Aorta (tissue), 5 donors: ENCODE measurements at regions not wholly inside any gene's neighbourhood (a gene's known extent, or its start where the extent isn't known, plus 50 kb on each side); places are given as distances from the start of the nearest gene placed in this dataset.

Experiments
- ATAC-seq: fragments of 200-7000 bp; cut with Tn5 transposase; one replicate; pipeline ENCODE4 v1.9.1; 2022; ENCODE audit warnings: moderate library complexity; ENCODE audit not compliant: low FRiP score
- DNase-seq, 2 donors: peaks; one replicate each; pipeline ENCODE4 v3.0.0-alpha.2; 2020
- H3K27ac ChIP-seq, 2 donors: one replicate each; pipeline ENCODE4 v1.5.1; 2013; ENCODE audit warnings: low read length in 2 of 2, mild to moderate bottlenecking in 2 of 2, moderate library complexity in 2 of 2, control low read depth in 1 of 2, inconsistent platforms in 1 of 2, low read depth in 1 of 2
- H3K27me3 ChIP-seq, 2 donors: one replicate each; pipeline ENCODE4 v1.6.1; 2013; ENCODE audit warnings: control low read depth in 1 of 2, low read length in 1 of 2, mild to moderate bottlenecking in 1 of 2, moderate library complexity in 1 of 2; ENCODE audit not compliant: insufficient read depth in 2 of 2, control insufficient read depth in 1 of 2
- H3K36me3 ChIP-seq, 2 donors: one replicate each; pipeline ENCODE4 v1.6.1; 2013; ENCODE audit warnings: control low read depth in 1 of 2, low read length in 1 of 2, mild to moderate bottlenecking in 1 of 2; ENCODE audit not compliant: insufficient read depth in 2 of 2, control insufficient read depth in 1 of 2
- H3K4me1 ChIP-seq, 2 donors: one replicate each; pipeline ENCODE4 v1.6.1; 2013; ENCODE audit warnings: low read length in 2 of 2, control low read depth in 1 of 2, mild to moderate bottlenecking in 1 of 2, moderate library complexity in 1 of 2; ENCODE audit not compliant: insufficient read depth in 2 of 2, control insufficient read depth in 1 of 2
- H3K4me3 ChIP-seq, 2 donors: one replicate each; pipeline ENCODE4 v1.5.1; 2013; ENCODE audit warnings: low read length in 2 of 2, control low read depth in 1 of 2, mild to moderate bottlenecking in 1 of 2
- H3K9me3 ChIP-seq: one replicate; pipeline ENCODE4 v1.6.1; 2013; ENCODE audit warnings: mild to moderate bottlenecking, low read length; ENCODE audit not compliant: control insufficient read depth
- WGBS, 2 donors: extraction: QIAGEN DNeasy Blood & Tissue Kit; methylation state at CpG; one replicate each; pipeline ENCODE4 v1.1.7; 2013; 5-methylcytosine and 5-hydroxymethylcytosine counted together
- intact Hi-C, 2 donors: fragments of 100-400 bp; cut with DNase I; formaldehyde crosslinking; loops; one replicate each; pipeline versions ENCODE4 v1.14.2 to v1.15.0; 2022
- donor health status: healthy with polysubstance abuse.
- donor health status: Bipolar disorder and iron deficiency.
- donor health status: DM: no; HTN: no; CAD: no.
- donor health status: DM: no; HTN: no; CAD: no.
- donor health status: DM: yes; HTN: yes; CAD: no.

GRCh38 chr9:28528049-28528448 lies 954.8 kb upstream of the C9orf72 start:
- ATAC-seq (no peak), DNase-seq (no peak)
- H3K4me3 ChIP-seq, result no peak overlapping the region
- intact Hi-C loops, result loop anchor here in 1 of 2 donors (10.0 kb wide), 1 partner anchor 63 kb away; no protein-coding TSS in a partner anchor
- H3K27ac ChIP-seq, result no peak overlapping the region
- 66 to 75% methylated on average over 1 of the region's 1 CpG for WGBS, 2 donors
- no peaks in the 10 kb centered on the region for H3K27me3 ChIP-seq
- no peaks in the 10 kb centered on the region for H3K36me3 ChIP-seq
- H3K4me1 ChIP-seq, result no peaks in the 10 kb centered on the region
- H3K9me3 ChIP-seq, result no peaks in the 10 kb centered on the region

DNA sequence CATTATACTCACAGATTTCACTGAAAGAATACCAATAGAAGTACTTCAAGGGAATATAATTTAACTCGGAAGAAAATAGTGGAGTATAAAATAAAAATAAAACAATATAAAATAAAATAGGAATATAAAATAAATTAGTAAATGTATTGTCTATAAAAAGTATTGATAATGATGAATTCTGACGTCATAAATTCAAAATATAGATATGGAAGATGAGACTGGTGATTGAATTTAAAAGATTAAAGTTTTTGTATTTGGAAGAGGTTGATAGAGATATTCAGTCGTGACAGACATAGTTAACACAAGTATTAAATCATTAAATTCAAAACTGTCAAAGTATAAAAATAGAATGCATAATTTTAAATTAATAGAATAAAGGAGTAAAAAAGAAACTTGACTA lies 964.9 kb upstream of the C9orf72 start:
- Histone ChIP-seq H3K27me3 (no peaks in the 10 kb centered on the region), H3K9me3 (no peaks in the 10 kb centered on the region), H3K4me1 (no peaks in the 10 kb centered on the region), H3K36me3 (no peaks in the 10 kb centered on the region), H3K27ac (no peak overlapping the region), H3K4me3 (no peak overlapping the region)
- DNase-seq (no peak), ATAC-seq (no peak)
- WGBS, 2 donors, result 75 to 79% methylated on average over 3 of the region's 3 CpGs
- intact Hi-C loops, result no loop called here

GRCh38 chr9:28539434-28540070 lies 966.3 kb upstream of the C9orf72 start:
- intact Hi-C loops, result no loop called here
- ATAC-seq (no peak), DNase-seq (no peak)
- Histone ChIP-seq H3K27me3 (no peaks in the 10 kb centered on the region), H3K36me3 (no peaks in the 10 kb centered on the region), H3K9me3 (no peaks in the 10 kb centered on the region), H3K27ac (no peak overlapping the region), H3K4me3 (no peak overlapping the region), H3K4me1 (no peaks in the 10 kb centered on the region)
- 69 to 84% methylated on average over 1 of the region's 1 CpG for whole genome bisulfite sequencing, 2 donors

- ATAC-seq (no peak), DNase-seq (no peak)
- intact Hi-C loops, result no loop called here
- H3K27me3 ChIP-seq, result no peaks in the 10 kb centered on the region
- no peak overlapping the region for H3K4me3 ChIP-seq
- no peaks in the 10 kb centered on the region for H3K9me3 ChIP-seq
- H3K4me1 ChIP-seq, result no peaks in the 10 kb centered on the region
- WGBS, 2 donors, result 1 to 6% methylated on average over 4 of the region's 4 CpGs
- no peak overlapping the region for H3K27ac ChIP-seq
- no peaks in the 10 kb centered on the region for H3K36me3 ChIP-seq
Observed at GRCh38 chr9:28542928-28543327, 969.6 kb upstream of the C9orf72 start.

DNA sequence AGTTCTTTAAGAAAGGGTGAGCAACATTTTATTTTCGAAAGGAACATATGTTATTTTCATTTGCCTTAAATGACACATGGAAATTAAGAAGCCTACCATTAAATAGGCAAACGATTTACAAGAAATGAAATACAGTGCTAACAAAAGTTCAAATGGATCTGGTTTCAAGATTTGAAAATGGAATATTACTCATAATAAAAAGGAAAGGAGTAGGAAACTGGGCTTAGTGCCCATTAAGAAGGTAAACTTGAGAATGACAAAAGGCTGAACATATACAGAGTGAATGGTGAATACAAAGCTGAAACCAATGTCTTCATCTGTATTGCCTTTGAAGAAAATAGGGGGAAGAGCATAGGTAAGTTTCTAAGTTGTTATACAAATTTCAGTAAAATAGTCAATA lies 974.2 kb upstream of the C9orf72 start:
- no peaks in the 10 kb centered on the region for H3K36me3 ChIP-seq
- no peaks in the 10 kb centered on the region for H3K4me1 ChIP-seq
- H3K27ac ChIP-seq, result no peak overlapping the region
- H3K27me3 ChIP-seq, result no peaks in the 10 kb centered on the region
- no peak for ATAC-seq
- H3K4me3 ChIP-seq, result no peak overlapping the region
- DNase-seq, result no peak
- intact Hi-C loops, result no loop called here
- WGBS, 2 donors, result 65 to 69% methylated on average over 2 of the region's 2 CpGs
- no peaks in the 10 kb centered on the region for H3K9me3 ChIP-seq

GRCh38 chr9:28563291-28563934 lies 990.1 kb upstream of the C9orf72 start:
- Histone ChIP-seq H3K36me3 (no peaks in the 10 kb centered on the region), H3K9me3 (no peaks in the 10 kb centered on the region), H3K4me1 (no peaks in the 10 kb centered on the region), H3K27me3 (no peaks in the 10 kb centered on the region), H3K4me3 (no peak overlapping the region), H3K27ac (no peak overlapping the region)
- intact Hi-C loops, result no loop called here
- WGBS, 2 donors, result 55 to 59% methylated on average over 7 of the region's 7 CpGs
- DNase-seq, result no peak
- no peak for ATAC-seq

DNA sequence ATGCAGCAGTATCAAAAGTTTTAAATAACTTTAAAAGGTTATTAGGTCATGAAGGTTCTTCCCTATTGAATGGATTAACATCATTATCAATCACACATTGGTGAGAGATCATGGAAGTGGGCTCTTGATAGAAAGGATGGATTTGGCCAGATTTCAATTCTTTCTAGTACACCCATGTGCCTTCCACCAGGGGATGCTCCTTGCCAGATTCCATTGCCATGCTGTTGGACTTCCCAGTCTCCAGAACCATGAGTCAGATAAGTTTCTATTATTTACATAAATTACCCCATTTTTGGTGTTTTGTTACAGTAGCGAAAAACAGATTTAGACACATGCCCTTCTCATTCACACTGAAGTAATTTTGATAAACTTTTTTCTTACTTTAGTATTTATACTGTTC lies 1010.6 kb upstream of the C9orf72 start:
- H3K36me3 ChIP-seq, result no peaks in the 10 kb centered on the region
- ATAC-seq (no peak), DNase-seq (no peak)
- no peak overlapping the region for H3K4me3 ChIP-seq
- H3K9me3 ChIP-seq, result peaks cover 3% of the 10 kb centered on the region
- no peaks in the 10 kb centered on the region for H3K4me1 ChIP-seq
- 83 to 95% methylated on average over 1 of the region's 1 CpG for WGBS, 2 donors
- intact Hi-C loops, result no loop called here
- H3K27me3 ChIP-seq, result no peaks in the 10 kb centered on the region
- H3K27ac ChIP-seq, result no peak overlapping the region

DNA sequence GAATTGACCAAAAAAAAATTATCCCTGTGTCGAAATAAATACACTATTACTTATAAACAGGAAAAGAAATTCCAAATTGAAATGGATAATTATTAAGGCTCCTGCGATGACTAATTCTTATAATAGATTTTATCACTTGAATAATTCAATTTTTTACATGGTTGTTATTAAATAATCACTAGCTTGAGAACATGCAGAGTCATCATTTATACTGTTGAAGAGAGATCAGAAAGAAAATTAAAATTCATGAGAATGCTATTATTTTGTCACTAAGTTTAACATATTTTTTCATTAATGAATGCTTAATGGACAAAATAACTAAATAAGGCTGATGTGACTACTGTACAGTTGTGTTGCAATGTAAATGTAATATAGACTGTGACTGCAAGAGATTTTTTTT lies 1011.3 kb upstream of the C9orf72 start:
- intact Hi-C loops, result no loop called here
- ATAC-seq (no peak), DNase-seq (no peak)
- H3K4me3 ChIP-seq, result no peak overlapping the region
- H3K36me3 ChIP-seq, result no peaks in the 10 kb centered on the region
- no peak overlapping the region for H3K27ac ChIP-seq
- H3K9me3 ChIP-seq, result peaks cover 3% of the 10 kb centered on the region
- H3K4me1 ChIP-seq, result no peaks in the 10 kb centered on the region
- no peaks in the 10 kb centered on the region for H3K27me3 ChIP-seq
- 41 to 65% methylated on average over 2 of the region's 2 CpGs for WGBS, 2 donors

GRCh38 chr9:28587052-28587451 lies 1013.8 kb upstream of the C9orf72 start:
- WGBS, 2 donors, result 81 to 91% methylated on average over 1 of the region's 1 CpG
- intact Hi-C loops, result no loop called here
- Histone ChIP-seq H3K4me1 (no peaks in the 10 kb centered on the region), H3K27ac (no peak overlapping the region), H3K27me3 (no peaks in the 10 kb centered on the region), H3K4me3 (no peak overlapping the region), H3K9me3 (peaks cover 3% of the 10 kb centered on the region), H3K36me3 (no peaks in the 10 kb centered on the region)
- DNase-seq (no peak), ATAC-seq (no peak)
